ENCODE measurements at regions not wholly inside any gene's neighbourhood (a gene's known extent, or its start where the extent isn't known, plus 50 kb on each side); places are given as distances from the start of the nearest gene placed in this dataset.

GRCh38 chr1:200272481-200273068, 137.3 kb downstream of the ZNF281 start:
- no peak for DNase-seq (ENCODE audit: low read depth)
- no peak for TF ChIP-seq MYC (IDR thresholded peaks at IDR 0.05; ENCODE audit: low read depth, low read length)
- no peak for TF ChIP-seq MAX (IDR thresholded peaks at IDR 0.05; ENCODE audit: low read depth, low read length)
- TF ChIP-seq CTCF (IDR thresholded peaks at IDR 0.05; ENCODE audit: low read depth, low read length): no peak
- no peak for TF ChIP-seq POLR2A (IDR thresholded peaks at IDR 0.05; ENCODE audit: extremely low read depth, insufficient read length)
- no peak overlapping the region for H3K4me3 ChIP-seq (ENCODE audit: low read depth, low read length)

- no peak overlapping the region for H3K4me3 ChIP-seq (ENCODE audit: low read depth, low read length)
- no peak for DNase-seq (ENCODE audit: low read depth)
- TF ChIP-seq POLR2A (IDR thresholded peaks at IDR 0.05; ENCODE audit: extremely low read depth, insufficient read length) (no peak), MYC (IDR thresholded peaks at IDR 0.05; ENCODE audit: low read depth, low read length) (no peak), MAX (IDR thresholded peaks at IDR 0.05; ENCODE audit: low read depth, low read length) (no peak), CTCF (IDR thresholded peaks at IDR 0.05; ENCODE audit: low read depth, low read length) (no peak)
These were observed 140.6 kb downstream of the ZNF281 start for GRCh38 chr1:200269256-200269655.

GRCh38 chr1:200267937-200268336, 141.9 kb downstream of the ZNF281 start:
- DNase-seq (ENCODE audit: low read depth): no peak
- TF ChIP-seq POLR2A (IDR thresholded peaks at IDR 0.05; ENCODE audit: extremely low read depth, insufficient read length) (no peak), MYC (IDR thresholded peaks at IDR 0.05; ENCODE audit: low read depth, low read length) (no peak), CTCF (IDR thresholded peaks at IDR 0.05; ENCODE audit: low read depth, low read length) (no peak)
- no peak overlapping the region for H3K4me3 ChIP-seq (ENCODE audit: low read depth, low read length)

- DNase-seq (ENCODE audit: low read depth): no peak
- no peak for TF ChIP-seq CTCF (IDR thresholded peaks at IDR 0.05; ENCODE audit: low read depth, low read length)
- no peak for TF ChIP-seq MYC (IDR thresholded peaks at IDR 0.05; ENCODE audit: low read depth, low read length)
- no peak for TF ChIP-seq POLR2A (IDR thresholded peaks at IDR 0.05; ENCODE audit: extremely low read depth, insufficient read length)
- no peak for TF ChIP-seq MAX (IDR thresholded peaks at IDR 0.05; ENCODE audit: low read depth, low read length)
- no peak overlapping the region for H3K4me3 ChIP-seq (ENCODE audit: low read depth, low read length)
These were observed 142.4 kb downstream of the ZNF281 start for GRCh38 chr1:200267458-200267857.

- no peak for TF ChIP-seq POLR2A (IDR thresholded peaks at IDR 0.05; ENCODE audit: extremely low read depth, insufficient read length)
- TF ChIP-seq CTCF (IDR thresholded peaks at IDR 0.05; ENCODE audit: low read depth, low read length): no peak
- no peak for TF ChIP-seq MYC (IDR thresholded peaks at IDR 0.05; ENCODE audit: low read depth, low read length)
- TF ChIP-seq MAX (IDR thresholded peaks at IDR 0.05; ENCODE audit: low read depth, low read length): no peak
- H3K4me3 ChIP-seq (ENCODE audit: low read depth, low read length): no peak overlapping the region
- no peak for DNase-seq (ENCODE audit: low read depth)
These were observed 143.0 kb downstream of the ZNF281 start for GRCh38 chr1:200266871-200267270.

- DNase-seq (ENCODE audit: low read depth): no peak
- H3K4me3 ChIP-seq (ENCODE audit: low read depth, low read length): no peak overlapping the region
- TF ChIP-seq CTCF (IDR thresholded peaks at IDR 0.05; ENCODE audit: low read depth, low read length) (no peak), MYC (IDR thresholded peaks at IDR 0.05; ENCODE audit: low read depth, low read length) (no peak), POLR2A (IDR thresholded peaks at IDR 0.05; ENCODE audit: extremely low read depth, insufficient read length) (no peak), MAX (IDR thresholded peaks at IDR 0.05; ENCODE audit: low read depth, low read length) (no peak)
These were observed 144.0 kb downstream of the ZNF281 start for GRCh38 chr1:200265881-200266280.
